Right lung (tissue), 2 donors: ENCODE measurements at regions not wholly inside any gene's neighbourhood (a gene's known extent, or its start where the extent isn't known, plus 50 kb on each side); places are given as distances from the start of the nearest gene placed in this dataset.

Experiments used
- DNase-seq, 2 donors: peaks; one replicate each; pipeline ENCODE4 v3.0.0-alpha.2; 2013

DNA sequence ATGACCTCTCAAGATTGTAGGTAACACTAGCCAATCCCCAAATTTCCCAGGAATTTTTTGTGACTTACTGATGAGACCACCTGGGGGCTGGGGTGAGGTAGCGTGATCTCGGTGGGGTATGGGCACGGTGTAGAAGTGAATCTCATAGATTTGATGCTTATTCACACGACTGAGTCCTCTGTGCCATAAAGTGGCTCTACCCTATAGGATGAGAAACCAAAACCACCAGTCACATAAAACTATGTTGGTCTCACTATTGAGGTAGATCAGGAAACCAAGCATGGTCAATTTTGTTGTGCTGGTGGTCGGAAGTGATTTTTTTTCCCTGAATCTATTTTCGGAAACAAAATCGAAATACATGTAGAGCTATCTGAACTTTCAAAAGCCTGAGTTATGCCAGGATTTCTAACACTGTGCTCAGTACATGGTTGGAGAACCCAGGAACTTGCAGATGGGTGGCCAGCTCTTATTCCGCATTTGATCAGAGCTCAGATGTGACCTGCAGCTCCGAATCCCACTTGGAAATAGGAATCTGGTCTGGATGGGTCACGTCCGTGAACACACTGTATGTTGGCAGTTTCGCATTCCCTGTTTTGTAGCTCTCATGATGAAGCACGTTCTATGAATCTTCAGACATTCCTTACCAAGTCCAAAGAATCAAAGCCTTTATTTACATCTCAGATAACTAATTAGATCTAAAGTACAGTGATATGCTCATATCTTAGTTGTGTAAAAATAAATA, 261.5 kb downstream of the KLF6 start:
- no peak for DNase-seq

DNA sequence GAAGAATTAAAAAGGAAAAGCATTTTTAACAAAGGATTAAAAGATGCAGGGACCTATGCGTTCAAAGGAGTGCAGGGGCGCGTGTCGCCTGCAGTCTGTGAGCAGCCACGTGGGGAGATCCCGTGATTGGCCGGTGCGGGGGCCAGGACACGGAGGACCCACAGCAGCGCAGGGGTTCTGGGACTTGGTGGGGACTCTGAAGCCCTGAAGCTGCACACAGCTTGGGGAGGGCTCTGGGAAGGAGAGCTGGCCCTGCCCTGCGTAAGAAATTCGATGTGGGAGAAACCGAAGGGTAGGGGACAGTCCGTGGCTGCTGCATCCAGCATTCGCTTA, 268.1 kb downstream of the KLF6 start:
- no peak for DNase-seq

DNA sequence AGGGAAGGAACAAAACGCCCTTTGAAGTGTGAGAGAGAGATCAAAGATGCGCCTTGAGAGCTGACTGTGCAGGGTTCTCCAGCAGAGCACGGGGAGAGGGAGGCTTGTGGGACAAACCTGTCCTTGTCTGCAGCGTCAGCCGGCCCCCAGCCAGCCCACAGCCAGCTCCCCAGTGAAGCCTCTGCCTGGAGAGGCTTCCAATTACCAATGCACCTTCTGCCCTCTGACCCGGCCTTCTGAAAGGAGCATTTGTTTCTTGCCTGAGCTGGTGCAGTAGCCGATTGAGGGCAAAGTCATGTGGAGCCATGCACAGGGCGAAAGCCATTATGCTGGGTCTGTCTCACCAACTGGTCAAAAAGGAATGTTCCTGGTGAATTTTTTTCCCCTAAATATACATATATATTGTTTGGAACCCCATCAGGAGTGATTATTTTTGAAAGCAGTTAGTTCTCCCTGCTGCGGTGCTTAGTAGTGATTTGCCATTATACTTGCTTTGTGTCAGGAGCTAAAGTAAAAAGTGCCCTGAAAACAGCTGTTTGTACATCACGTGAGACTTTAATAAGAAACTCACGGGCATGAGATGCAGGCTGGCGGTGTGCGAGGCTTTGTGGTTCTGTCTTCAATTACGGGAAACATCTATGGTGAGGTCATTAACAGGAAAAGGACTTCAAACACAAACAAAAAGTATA, 268.6 kb downstream of the KLF6 start:
- no peak for DNase-seq

DNA sequence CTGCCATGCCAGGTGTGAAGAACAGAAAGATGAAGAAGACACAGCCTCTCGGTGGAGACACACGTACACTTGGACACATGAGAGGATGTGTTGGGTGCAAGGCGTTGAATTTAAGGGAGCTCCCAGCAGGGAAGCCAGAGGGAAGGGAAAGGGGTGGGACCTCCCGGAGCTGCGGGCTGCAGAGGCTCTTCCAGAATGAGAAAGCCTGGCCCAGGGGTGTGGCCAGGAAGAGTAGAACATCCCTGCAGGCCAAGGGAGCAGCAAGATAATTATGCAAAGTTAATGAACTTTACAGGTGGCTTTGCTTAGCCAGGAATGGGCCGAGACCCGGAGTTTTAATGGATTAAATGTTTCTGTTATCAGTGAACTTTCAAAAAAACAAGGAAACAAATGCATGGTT, 270.3 kb downstream of the KLF6 start:
- no peak for DNase-seq

DNA sequence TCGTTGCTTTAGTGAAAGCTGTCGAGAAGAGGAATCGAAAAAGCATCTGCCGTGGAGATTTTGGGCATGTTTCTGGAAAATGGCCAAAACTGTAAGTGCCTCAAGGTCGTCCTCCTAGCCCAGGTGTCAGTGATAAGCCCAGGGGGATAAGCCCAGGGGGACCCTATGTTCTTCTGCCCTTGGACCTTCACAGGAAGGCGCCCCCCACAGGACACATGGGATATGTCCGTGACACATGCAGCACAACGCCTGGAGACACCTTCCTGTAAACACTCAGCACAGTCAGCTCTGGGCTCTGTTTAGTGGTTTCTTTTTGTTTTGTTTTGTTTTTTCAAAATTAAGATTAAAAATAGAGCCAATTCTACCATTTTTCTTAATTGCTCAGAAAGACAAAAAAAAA, 272.7 kb downstream of the KLF6 start:
- no peak for DNase-seq

DNA sequence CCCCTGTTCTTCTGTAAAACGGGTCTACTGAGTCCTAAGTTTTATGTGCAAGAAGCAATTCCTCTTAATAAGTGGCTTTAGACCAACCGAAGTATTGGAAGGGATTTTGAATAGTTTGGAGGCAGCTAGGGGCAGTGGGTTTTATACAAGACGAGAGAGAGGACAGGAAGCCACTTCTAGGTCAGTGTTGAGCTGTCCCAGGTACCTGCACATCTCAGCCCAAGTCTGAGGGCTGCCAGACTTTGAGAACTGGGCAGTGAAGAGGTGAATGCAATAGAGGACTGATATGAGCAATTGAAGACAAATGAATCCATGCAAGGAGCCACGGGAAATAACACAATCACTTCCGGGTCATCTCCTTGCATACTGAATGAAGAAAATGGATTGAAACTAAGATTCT, 273.5 kb downstream of the KLF6 start:
- no peak for DNase-seq

DNA sequence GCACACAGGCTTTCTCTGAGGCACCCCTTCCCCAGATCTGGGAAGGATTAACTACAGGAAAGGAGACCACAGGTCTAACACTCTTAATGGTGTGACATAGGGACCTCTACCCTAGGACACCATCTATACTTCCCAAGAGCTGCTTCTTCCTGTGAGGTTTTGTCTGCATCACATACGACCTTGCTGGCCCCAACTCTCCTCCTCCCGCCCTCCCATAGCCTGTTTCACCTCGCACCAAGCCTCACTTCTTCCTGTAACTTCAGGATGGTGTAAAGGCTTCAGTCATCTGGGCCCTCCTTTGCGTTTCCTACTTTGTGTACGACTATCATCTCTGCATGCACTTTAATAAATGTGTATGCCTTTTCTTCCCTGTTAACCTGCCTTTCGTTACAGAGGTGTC, 274.3 kb downstream of the KLF6 start:
- no peak for DNase-seq

DNA sequence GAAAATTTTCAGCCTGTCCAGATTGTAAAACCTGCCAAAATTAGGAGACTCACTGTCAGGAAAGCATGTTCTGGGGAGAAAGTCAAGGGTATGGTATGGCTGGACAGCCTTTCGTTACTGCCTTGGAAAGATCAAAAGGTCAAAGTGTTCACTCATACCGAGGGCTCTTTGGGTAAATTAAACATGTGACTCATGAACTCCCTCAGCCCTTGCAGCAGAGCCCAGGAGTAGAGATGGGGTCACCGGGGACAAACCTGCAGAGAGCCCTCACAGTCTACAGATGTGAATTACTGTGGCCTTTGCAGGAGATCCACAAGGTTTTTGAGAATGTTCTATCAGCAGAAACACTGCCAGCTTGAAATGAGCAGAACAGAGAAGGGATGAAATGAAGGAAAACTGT, 275.7 kb downstream of the KLF6 start:
- DNase-seq: no peak

DNA sequence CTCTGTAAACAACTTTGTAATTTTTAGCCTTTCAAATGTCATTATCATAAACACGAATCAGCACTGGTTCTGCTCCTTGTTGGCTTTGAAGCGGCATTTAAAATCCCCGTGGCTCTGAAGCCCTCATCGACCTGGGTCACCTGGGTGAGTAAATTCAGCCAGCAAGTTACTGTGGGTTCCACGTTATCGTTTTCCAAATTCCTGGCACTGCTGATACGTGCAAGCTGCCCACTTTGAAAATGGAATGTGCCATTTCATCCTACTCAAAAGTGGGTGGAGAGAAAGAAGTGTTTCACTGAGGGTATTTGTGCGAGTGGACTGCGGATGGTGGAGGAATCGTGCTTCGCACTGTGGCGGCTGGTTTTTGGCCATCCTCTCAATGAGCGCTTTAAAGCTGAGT, 281.7 kb downstream of the KLF6 start:
- no peak for DNase-seq

DNA sequence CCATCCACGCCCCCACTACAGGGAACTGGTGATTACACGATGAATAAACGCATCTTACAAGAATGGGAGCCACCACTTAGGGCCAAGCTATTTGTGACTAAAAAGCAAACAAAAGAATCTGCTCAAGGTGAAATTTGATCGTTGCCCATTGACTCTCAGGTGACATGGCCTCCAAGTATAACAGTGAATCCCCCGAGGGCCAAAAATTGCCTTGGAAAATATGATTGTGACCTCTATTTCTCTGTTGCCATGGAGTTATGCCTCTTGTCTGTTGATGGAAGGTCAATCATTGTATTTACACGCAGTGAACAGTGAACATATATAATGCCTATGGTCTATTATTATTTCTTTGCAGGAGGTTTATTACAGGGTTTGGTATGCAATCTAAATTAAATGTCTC, 282.3 kb downstream of the KLF6 start:
- DNase-seq: no peak

DNA sequence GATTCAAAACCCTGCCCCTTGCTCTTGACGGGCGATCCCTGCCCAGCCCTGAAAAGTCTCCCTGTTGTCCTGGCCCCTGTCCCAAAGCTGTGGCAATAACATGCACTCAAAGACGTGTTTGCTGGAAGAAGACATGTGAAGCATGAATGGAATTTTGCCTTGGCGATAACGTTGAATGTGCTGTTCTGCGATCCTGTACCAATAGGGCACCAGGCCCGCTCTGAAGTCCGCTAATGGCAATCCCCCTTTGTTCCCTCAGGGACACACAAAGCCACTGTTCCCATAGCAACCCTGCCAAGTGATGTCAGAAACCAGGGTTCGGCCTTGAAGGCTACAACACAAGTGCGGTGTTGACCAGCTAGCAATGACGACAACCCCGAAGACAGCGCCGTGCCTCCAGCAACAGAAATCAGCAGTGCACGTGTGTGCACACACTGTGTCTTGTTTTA, 284.6 kb downstream of the KLF6 start:
- peak; percentile 76 to 86 for DNase-seq

DNA sequence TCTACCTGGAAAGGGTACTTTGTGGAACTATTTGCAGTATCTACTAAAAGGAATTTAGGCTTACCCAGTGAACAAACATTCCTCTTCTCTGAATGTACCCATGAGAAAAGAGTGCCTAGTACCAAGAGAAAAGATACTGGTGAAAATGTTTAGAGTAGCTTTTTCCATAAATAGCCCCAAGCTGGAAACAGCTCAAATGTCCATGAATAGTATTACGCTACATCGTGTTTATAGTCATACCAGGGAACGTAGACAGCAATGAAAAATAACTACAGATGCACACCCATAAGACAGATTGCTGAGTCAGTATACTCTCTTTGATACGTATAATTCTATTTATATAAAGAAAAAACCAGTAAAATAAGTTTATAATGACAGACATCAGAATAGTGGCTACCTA, 285.9 kb downstream of the KLF6 start:
- DNase-seq: no peak

DNA sequence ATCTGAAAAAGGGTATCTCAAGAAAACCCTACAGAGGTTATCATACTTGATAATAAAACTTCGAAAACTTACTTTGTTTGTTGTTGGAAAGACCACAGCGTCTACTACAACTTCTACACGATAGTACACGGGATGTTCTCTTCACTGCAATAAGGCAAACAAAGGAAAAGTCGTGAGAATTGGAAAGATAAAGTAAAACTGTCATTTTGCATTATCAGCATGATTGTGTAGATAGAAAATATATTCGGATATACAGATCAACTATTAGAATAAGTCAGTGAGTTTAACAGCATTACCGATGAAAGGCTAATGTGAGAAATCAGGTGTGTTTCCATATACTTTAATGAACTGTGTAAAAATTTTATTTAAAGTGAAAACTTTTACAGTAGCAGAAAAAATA, 287.4 kb downstream of the KLF6 start:
- no peak for DNase-seq

DNA sequence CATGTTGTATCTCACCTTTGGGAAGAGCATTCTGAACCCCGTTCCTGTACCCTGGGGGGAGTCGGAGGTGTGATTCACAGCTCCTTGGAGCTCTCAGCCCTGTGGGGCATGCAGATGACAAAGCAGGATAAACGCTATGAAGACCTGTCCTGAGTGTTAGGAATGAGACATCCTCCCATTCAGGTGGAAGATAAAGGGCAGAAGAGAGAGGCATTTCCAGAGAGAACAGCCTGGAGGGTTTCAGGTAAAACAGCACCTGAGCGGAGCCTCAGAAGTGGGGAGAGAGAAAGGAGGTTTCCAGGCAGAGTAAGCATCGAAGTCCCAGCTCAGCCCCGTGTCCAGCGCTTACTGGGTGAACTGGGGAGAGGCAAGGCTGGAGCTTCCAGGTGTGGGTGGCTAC, 288.9 kb downstream of the KLF6 start:
- DNase-seq: no peak

DNA sequence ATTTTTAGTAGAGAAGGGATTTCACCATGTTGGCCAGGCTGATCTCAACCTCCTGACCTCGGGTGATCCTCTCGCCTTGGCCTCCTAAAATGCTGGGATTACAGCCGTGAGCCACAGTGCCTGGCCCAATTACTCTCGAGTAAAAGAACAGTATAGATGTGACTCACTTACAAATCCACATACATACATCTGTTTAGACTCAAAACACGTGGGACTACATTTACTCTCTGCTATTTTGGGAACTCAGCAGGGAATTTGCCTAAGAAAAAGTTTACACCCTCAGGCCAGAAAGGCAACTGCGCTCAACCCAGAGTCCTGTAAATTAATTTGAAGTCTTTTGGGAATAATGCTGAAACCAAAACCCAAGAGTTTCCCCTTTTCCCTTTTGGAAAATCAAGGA, 289.7 kb downstream of the KLF6 start:
- no peak for DNase-seq

DNA sequence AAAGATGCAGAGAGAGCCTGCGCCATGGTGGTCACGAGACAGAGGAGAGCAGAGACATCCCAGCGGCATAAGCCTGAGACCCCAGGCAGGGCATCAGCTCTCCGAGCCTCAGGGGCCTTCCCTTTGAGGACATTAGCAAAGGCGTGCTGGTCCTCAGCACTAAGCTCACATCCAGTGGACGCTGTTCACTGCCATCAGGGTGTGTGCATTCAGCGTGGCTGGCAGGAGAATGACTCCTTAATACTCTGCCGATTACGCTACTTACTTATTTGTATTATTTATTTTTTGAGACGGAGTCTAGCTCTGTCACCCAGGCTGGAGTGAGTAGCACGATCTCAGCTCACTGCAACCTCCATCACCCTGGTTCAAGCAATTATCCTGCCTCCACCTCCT, 290.2 kb downstream of the KLF6 start:
- DNase-seq: no peak

DNA sequence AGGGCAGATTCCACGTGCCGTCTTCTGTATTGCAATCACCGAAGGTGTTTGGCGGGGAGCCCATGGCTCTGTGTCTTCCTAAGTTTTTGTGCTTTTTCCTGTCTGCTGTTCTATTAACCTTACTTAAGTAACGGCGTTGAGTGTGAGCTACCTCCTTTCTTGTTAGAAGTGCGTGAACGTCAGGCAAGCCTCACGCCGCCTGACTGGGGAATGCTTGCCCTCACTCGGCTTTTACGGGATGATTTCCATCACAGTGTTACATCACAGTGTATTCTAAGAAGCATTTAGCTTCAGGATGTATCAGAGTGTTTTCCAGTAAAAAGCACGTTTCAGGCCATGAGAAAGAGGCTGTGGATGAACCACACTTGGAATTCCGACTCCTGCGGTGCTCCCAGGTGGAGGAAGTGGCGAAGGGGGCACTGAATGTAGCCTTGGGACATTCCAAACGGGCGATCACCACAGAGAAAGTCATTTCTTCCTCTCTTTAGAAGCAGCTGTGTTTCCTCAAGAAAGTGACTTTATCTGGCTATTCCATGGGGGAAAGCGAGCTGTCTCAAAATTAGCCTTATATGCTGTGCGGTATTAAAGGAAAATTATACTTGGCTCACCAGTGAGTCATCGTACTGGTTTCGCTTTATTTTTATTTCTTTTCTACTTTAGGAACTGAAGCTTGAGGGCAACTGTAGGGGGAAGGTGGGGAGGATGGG, 290.7 kb downstream of the KLF6 start:
- DNase-seq: no peak

DNA sequence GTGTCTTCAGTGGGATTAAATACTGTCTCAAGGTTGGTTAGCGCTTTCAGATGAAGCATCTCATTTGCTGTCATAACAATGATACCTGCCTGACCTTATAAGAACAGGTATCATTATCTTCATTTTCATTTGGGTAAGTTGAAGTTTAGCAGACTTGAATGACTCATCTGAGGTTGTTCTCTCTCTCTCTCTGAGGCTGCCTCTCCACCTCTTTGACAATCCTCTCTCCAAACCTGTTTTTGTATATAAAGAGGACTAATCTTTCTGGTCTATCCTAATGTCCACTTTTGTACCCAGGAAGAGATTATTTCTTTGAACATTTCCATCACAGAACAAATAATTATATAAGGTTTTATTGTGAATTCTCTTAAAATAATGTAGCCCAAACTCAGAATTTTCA, 291.4 kb downstream of the KLF6 start:
- no peak for DNase-seq

DNA sequence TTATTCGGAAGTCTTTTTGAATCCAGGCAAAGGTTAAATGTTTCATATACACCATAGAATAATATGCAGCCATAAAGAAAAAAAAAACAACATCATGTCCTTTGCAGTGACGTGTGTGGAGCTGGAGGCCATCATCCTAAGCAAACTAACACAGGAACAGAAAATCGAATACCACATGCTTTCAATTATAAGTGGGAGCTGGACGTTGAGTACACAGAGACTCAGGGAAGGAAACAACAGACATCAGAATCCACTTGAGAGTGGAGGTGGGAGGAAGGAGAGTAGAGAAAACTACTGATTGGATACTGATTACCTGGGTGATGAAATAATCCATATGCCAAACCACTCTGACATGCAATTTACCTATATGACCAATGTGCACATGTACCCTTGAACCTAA, 293.4 kb downstream of the KLF6 start:
- no peak for DNase-seq

DNA sequence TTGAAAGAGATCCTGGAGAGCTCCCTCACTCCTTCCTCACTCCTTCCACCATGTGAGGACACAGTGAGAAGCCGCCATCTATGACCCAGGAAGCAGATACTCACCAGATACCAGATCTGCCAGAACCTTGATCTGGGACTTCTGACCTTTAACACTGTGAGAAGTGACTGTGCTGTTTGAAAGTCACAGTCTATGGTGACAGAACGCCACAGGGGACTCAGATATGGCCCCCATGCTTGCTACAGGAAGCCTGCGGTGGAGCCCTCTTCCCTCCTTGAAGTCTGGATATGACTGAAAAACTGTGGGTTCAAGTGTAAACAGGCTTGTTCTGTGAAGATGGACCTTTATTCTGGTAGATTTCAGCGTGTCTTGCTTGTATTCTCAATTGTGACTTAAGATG, 297.8 kb downstream of the KLF6 start:
- no peak for DNase-seq

DNA sequence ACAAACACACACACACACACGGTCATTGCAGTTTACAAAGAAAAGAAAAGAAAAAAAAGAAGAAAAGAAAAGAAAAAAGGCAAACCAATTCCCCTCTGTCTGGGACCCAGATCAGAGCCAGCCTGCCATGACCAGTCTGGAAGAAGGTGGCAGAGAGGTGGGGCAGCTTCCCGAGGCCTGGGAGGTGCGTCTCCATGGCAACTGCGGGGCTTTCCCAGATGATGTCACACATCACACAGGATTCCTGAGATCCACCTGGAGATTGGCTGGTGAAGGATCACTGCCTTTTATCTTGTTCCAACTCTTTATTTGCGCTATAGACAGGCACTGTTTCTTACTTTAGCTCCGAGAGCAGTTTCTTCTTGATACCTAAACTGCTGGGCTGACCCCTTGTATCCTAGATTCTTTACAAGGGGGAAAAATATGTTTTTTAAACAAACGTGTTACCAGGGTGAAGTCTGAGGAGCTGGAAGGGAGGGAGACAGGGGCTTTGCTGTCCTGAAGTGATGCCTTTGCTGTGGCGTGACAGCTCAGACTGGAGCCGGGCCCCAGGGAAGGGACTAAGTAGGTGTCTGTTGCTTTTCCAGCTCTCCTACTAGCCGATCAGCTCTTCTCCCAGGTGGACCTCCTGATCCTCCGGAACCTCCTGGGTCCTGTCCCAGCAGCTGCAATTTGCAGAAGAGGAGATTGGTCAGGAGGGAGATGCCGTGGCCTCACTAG, 298.5 kb downstream of the KLF6 start:
- DNase-seq: no peak

DNA sequence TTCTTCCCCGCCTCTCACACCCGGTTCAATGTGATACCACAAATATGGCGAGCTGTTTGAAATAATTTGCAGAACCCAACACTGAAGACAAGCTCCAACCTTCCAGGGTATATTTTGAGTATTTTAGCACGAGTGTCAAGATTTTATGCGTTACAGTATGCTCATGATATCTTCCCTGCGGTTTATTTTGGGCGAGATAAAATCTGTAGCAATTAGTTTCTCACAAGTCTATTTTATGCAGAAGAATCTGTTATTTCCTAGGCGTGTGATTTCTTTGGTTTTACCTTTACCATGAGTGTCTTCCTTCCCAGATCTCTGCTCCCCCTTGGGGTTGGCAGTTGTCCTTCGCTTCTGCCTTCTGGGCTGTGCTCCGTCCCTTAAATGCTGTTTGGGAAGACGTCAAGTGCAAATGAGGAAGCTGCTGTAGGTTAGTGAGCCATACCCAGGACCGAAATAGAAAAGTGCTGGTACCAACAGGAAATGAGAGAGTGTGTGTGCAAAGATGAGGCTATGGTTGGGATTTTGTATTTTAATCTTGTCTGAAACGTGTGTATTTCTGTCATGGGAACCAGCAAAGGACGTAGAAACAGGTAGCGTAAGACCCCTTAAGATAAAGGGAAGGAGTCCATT, 299.8 kb downstream of the KLF6 start:
- no peak for DNase-seq
